ACC112 (cell line): ENCODE measurements at regions not wholly inside any gene's neighbourhood (a gene's known extent, or its start where the extent isn't known, plus 50 kb on each side); places are given as distances from the start of the nearest gene placed in this dataset.

Source experiments
- H2AFZ ChIP-seq: fragments of 200-600 bp; sonication (generic); one replicate; pipeline ENCODE4 v1.6.0; 2017; ENCODE audit warnings: antibody characterized with exemption, low read length; ENCODE audit not compliant: unreplicated experiment
- H3K27ac ChIP-seq: fragments of 200-600 bp; sonication (generic); 2 replicates; pipeline ENCODE4 v1.5.1; 2014; ENCODE audit warnings: low read depth, mild to moderate bottlenecking, antibody characterized with exemption, low read length, moderate library complexity
- H3K27me3 ChIP-seq: fragments of 200-600 bp; sonication (generic); 2 replicates; pipeline ENCODE4 v1.6.1; 2014; ENCODE audit warnings: mild to moderate bottlenecking, antibody characterized with exemption, low read length, moderate library complexity, mixed read lengths; ENCODE audit not compliant: insufficient read depth
- H3K36me3 ChIP-seq: fragments of 200-600 bp; sonication (generic); 2 replicates; pipeline ENCODE4 v1.6.1; 2016; ENCODE audit warnings: mild to moderate bottlenecking, antibody characterized with exemption, low read length, moderate library complexity, mixed read lengths; ENCODE audit not compliant: insufficient read depth
- H3K4me1 ChIP-seq: fragments of 200-600 bp; sonication (generic); one replicate; pipeline ENCODE4 v1.6.1; 2016; ENCODE audit warnings: low read length, mixed read lengths; ENCODE audit not compliant: insufficient read depth, unreplicated experiment, control insufficient read depth
- H3K4me3 ChIP-seq: fragments of 200-600 bp; sonication (generic); 2 replicates; pipeline ENCODE4 v1.5.1; 2014; ENCODE audit warnings: mild to moderate bottlenecking, low read depth, low read length
- H3K79me2 ChIP-seq: fragments of 200-600 bp; sonication (generic); one replicate; pipeline ENCODE4 v1.6.0; 2016; ENCODE audit warnings: low read length; ENCODE audit not compliant: control insufficient read depth, unreplicated experiment, insufficient read depth

DNA sequence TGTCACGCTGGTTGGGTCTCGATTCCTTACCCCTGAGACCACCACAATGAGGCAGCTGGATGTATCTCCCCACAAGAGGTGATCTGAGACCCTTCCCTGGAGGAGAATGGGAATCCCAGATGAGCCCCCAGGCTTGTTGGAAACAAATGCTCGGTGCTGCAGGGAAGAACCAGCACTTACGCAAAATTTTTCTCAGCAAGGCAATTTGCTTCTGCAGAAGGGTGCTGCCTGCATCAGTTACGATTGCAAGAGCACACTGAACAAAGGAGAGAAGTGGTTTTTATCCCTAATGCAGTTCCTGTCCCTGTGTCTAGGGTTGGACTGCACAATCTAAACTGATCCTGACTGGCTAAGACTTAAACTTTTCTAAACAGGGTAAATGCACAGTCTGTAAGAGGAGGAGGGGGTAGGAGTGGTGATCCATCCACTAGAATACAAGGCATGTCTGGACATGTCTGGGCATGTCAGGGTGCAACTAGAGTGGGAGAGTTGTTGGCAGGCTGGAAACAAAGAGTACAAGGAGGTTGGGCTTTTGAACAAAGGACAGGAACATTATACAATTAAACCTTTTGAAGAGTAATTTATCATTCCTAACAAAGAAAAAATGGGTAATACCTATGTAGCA is 114.9 kb upstream of the FAM3C start:
- H3K4me1 ChIP-seq, result no peaks in the 10 kb centered on the region
- H3K79me2 ChIP-seq, result no peaks in the 10 kb centered on the region
- H3K27me3 ChIP-seq, result no peaks in the 10 kb centered on the region
- no peaks in the 10 kb centered on the region; the same call in 1 of the 2 replicates for H3K36me3 ChIP-seq
- no peak overlapping the region for H2AFZ ChIP-seq
- H3K4me3 ChIP-seq, result no peak overlapping the region
- no peak overlapping the region for H3K27ac ChIP-seq

DNA sequence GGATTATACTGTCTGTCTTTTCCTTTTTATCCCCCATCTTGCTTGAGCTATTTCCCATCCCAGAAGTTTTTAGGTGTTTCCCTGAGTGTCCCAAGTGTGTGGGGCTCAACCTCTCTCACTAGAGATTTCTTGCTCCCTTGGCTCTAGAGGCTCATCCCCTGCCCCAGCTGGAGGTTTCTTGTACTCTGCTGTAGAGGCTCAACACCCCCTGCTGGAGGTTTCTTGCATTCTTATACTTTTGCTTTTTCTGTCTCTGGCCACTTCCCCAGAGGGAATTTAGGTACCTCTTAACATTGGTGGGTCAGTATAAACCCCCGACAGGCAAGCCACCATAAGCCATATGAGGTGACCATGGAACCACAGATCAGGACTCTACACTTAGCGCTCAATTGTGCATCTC is 114.2 kb upstream of the FAM3C start:
- Histone ChIP-seq H2AFZ (no peak overlapping the region), H3K36me3 (no peaks in the 10 kb centered on the region; the same call in 1 of the 2 replicates), H3K27ac (no peak overlapping the region), H3K27me3 (no peaks in the 10 kb centered on the region), H3K79me2 (no peaks in the 10 kb centered on the region), H3K4me1 (no peaks in the 10 kb centered on the region), H3K4me3 (no peak overlapping the region)

DNA sequence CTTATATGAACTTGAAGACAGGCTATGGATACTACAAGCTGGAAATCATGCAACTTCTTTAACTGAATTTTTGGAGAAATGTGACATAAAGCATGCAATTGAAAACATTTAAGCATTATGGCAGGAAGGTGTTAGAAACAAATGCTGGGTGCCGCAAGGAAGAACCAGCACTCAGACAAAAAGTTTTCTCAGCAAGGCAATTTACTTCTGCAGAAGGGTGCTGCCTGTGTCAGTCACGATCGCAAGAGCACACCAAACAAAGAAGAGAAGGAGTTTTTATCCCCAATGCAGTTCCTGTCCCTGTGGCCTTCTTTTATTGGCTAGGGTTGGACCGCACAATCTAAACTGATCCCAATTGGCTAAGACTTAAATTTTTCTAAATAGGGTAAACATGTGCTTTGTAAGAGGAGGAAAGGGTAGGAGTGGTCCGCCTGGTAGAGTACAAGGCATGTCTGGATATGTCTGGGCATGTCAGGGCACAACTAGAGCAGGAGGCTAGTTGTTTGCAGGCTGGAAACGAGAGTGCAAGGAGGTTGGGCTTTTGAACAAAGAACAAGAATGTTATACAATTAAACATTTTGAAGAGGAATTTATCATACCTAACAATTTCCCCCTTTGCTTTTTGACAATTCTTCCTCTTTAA is 109.6 kb upstream of the FAM3C start:
- Histone ChIP-seq H2AFZ (no peak overlapping the region), H3K27me3 (no peaks in the 10 kb centered on the region), H3K79me2 (no peaks in the 10 kb centered on the region), H3K4me1 (peaks cover 4% of the 10 kb centered on the region), H3K36me3 (no peaks in the 10 kb centered on the region; the same call in 1 of the 2 replicates), H3K4me3 (no peak overlapping the region), H3K27ac (no peak overlapping the region)

DNA sequence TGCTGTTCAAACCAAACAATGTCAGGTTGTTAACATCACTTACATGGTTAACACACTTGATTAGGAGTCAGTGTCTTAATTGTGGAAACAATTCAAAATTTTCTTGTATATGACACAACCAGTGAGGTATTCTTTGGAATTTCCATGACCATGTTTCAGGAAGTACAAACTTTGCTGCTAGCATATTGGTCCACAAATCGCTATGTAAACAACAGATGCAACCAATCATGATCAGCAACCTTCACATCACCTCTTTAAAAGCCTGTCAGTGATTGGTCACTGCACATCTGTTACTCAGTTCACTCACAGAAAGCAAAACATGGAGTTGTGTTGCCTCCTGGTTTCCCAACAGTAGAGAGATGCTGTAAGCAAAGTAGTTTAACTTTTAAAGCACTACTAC is 108.9 kb upstream of the FAM3C start:
- Histone ChIP-seq H2AFZ (no peak overlapping the region), H3K79me2 (no peaks in the 10 kb centered on the region), H3K27ac (peak overlapping the region; percentile 51), H3K4me3 (no peak overlapping the region), H3K27me3 (no peaks in the 10 kb centered on the region), H3K36me3 (no peaks in the 10 kb centered on the region; the same call in 1 of the 2 replicates), H3K4me1 (peaks cover 4% of the 10 kb centered on the region)

DNA sequence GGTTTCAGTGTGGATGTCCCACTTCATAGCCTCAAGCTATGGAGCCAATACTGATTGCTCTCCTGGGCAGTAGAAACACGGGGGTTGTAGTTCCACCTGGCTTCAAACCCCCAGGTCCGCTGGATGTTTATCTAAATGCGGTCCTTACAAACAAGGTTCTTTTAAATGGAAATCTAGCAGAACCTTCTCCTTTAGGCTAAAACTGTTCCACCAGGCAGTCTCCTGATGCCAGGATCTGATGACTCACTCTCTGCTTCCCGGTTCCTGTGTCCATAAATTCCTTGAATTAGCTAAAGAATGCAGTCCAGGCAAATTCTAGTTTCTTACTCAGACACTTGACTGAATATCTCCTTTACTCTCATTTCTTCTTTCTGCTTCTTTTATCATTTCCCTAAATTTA is 108.4 kb upstream of the FAM3C start:
- Histone ChIP-seq H3K27ac (peak overlapping the region; percentile 51), H3K36me3 (no peaks in the 10 kb centered on the region; the same call in 1 of the 2 replicates), H2AFZ (peak overlapping the region; percentile 49), H3K4me1 (peaks cover 4% of the 10 kb centered on the region), H3K27me3 (no peaks in the 10 kb centered on the region), H3K4me3 (no peak overlapping the region), H3K79me2 (no peaks in the 10 kb centered on the region)

DNA sequence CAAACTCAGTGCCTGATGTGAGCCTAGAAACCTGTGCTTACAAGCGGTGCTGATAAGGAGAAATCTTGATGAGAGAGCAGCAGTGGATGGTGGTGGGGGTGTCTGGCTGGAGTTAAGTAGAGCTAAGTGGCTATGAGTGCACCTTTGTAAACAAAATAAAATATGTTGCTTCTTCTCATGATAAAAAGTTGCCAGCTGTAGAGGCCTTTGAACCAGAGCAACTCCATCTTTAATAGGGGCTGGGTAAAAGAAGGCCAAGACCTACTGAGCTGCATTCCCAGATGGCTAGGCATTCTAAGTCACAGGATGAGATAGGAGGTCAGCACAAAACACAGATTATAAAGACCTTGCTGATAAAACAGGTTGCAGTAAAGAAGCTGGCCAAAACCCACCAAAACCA is 107.6 kb upstream of the FAM3C start:
- Histone ChIP-seq H3K27ac (no peak overlapping the region), H3K79me2 (no peaks in the 10 kb centered on the region), H3K36me3 (no peaks in the 10 kb centered on the region; the same call in 1 of the 2 replicates), H3K4me3 (no peak overlapping the region), H3K27me3 (no peaks in the 10 kb centered on the region), H2AFZ (no peak overlapping the region), H3K4me1 (peaks cover 4% of the 10 kb centered on the region)

DNA sequence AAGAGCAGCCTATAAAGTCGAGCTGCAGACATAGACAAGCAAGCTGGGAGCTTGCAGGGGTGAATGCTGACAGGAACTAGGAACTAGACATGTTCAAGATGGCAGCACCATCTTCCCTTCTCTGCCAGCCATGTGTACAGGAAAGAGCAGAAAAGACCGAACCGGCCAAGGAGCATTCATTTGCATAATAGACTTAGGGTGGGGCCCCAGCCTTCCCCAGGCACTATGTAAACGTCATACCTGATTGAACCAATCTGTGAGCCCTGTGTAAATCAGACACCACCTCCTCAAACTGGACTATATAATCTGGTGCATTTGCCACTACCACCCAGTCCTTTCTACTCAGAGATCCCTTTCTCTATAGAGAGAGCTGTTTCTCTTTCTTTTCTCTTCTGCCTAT is 106.9 kb upstream of the FAM3C start:
- no peaks in the 10 kb centered on the region for H3K27me3 ChIP-seq
- H3K36me3 ChIP-seq, result no peaks in the 10 kb centered on the region; the same call in 1 of the 2 replicates
- peaks cover 4% of the 10 kb centered on the region for H3K4me1 ChIP-seq
- H3K4me3 ChIP-seq, result no peak overlapping the region
- no peaks in the 10 kb centered on the region for H3K79me2 ChIP-seq
- no peak overlapping the region for H2AFZ ChIP-seq
- no peak overlapping the region for H3K27ac ChIP-seq

DNA sequence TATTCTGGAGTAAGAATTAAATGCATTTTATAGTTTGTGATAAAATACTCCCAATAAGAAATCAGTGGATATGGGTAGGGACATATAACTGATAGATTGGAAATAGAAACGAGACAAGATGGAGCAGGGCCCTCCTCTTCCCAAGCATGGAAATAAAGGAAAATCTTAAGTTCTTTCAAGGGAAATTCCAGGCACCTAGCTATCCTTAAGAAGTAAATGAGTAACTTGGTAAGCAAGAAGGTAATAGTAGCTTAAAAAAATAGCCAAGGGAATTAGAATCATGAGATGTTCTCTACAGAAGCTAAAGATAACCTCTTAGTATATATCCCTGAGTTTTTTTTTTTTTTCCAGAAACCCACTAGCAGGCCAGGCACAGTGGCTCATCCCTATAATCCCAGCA is 105.5 kb upstream of the FAM3C start:
- Histone ChIP-seq H3K36me3 (no peaks in the 10 kb centered on the region; the same call in 1 of the 2 replicates), H3K27ac (no peak overlapping the region), H3K4me1 (peaks cover 4% of the 10 kb centered on the region), H3K79me2 (no peaks in the 10 kb centered on the region), H3K4me3 (no peak overlapping the region), H2AFZ (no peak overlapping the region), H3K27me3 (no peaks in the 10 kb centered on the region)

DNA sequence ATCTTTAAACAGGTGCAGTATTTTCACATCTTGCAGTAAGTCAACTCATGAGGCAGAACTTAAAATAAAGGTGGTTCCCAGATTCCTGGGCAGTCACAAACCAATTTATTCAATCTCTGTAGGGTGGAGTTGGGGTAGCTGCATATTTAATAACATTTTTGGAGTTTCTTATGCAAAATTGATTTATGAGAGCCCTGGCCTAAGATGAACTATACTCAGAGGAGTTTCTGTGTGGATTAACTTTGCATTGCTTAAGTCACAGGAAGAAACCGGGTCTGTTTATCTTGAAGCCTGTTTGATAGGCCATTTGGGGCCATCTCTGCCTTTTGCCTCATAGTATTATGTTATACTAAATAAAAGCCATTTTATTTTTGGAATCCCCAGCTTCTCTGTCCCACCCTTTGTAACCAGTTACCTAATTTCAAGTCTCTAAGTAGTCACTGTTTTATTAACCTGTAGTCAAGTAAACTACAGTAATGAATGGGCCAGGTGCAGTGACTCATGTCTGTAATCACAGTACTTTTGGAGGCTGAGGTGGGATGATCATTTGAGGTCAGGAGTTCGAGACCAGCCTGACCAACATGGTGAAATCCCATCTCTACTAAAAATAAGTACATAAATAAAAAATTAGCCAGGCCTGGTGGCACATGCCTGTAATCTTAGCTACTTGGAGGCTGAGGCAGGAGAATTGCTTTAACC is 104.4 kb upstream of the FAM3C start:
- Histone ChIP-seq H3K4me1 (peaks cover 4% of the 10 kb centered on the region), H3K4me3 (no peak overlapping the region), H3K27ac (no peak overlapping the region), H3K36me3 (no peaks in the 10 kb centered on the region), H2AFZ (no peak overlapping the region), H3K79me2 (no peaks in the 10 kb centered on the region), H3K27me3 (no peaks in the 10 kb centered on the region)

DNA sequence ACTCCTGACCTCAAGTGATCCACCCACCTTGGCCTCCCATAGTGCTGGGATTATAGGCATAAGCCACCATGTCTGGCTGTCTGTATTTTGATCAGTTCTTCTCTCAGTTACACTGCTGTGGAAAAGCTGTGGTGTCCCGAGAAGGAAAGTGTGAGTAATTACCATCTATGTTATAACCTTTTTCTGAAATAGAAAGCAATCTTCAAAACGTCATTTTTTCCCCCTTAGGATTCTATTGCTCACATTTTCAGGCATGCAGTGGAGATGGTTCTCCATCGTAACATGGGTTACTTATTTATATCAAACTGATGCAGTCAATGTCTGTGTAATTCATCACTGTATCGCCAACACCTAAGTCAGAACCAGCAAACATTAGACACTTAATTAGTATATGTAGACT is 103.5 kb upstream of the FAM3C start:
- Histone ChIP-seq H3K79me2 (no peaks in the 10 kb centered on the region), H3K27ac (no peak overlapping the region), H3K4me3 (no peak overlapping the region), H3K4me1 (peaks cover 10% of the 10 kb centered on the region), H3K27me3 (no peaks in the 10 kb centered on the region), H3K36me3 (no peaks in the 10 kb centered on the region), H2AFZ (no peak overlapping the region)

DNA sequence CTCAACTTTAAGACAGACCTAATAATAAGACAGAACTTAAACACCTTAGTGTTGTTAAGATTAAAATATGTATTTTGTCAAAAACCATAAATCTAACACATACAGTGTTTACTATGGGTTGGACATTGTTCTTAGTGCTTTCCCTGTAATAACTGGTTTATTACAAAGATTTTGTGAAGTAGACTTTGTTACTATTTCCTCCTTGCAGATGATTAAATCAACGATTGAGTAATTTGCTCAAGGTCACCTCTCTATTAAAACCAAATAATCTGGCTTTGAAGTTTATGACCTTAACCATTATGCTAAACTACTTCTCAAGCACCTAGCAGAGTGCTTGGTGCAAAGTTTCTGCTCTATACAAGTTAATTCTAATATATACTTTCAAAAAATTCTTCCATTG is 102.7 kb upstream of the FAM3C start:
- Histone ChIP-seq H3K36me3 (no peaks in the 10 kb centered on the region), H3K27me3 (no peaks in the 10 kb centered on the region), H3K4me1 (peaks cover 14% of the 10 kb centered on the region), H2AFZ (no peak overlapping the region), H3K4me3 (no peak overlapping the region), H3K27ac (no peak overlapping the region), H3K79me2 (no peaks in the 10 kb centered on the region)
